ENCODE measurements at regions not wholly inside any gene's neighbourhood (a gene's known extent, or its start where the extent isn't known, plus 50 kb on each side); places are given as distances from the start of the nearest gene placed in this dataset.
"Not testable (repeated sequence)": the region's sequence is repeated elsewhere in the genome, so short reads cannot be mapped to it uniquely, and the experiment has no call there.

- DNase-seq (ENCODE audit: low read depth in 2 of 2), result no peak
Measured at GRCh38 chr13:64709079-64709478, 2521.1 kb downstream of the PCDH9 start.

- DNase-seq (ENCODE audit: low read depth in 2 of 2), result no peak
Measured at GRCh38 chr13:64704121-64704649, 2526.0 kb downstream of the PCDH9 start.

GRCh38 chr13:64697226-64697625 is 2532.9 kb downstream of the PCDH9 start:
- peak in 1 of 2 donors; percentile 67 for DNase-seq (ENCODE audit: low read depth in 2 of 2)

DNA sequence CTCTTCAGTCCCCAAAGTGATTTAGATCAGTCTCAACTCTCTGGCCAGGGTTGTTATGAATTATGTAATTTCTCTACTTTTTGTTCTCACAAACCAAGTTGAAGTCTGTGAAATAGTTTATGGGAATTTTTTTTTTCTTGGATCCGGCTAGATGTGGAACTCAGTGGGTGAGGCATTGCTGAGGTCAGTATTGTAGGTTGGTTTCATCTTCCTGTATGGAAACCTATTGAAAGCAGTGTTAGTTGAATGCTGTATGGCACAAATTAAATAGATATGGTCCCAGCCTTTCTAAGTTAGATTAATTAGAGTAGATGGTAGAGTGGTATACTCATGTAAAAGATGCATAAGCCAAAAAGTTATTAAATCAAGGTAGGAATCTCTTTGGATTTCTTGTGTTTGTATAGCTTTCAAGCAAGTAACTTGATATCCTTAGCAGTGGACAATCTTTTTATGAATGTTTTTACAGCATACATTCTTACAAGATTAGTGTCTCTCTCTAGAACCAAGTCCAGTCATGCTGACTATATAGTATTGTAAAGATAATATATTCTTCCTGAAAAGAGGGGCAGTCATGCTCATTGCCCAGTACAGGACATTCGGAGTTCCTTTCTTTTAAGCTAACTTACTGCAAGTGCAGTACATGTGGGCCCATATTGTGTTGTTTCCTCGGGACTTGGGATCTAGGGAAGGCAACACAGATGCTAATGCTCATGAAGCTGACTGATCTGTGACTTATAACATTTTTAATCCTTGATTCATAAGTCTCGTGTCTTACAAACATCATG is 2541.1 kb downstream of the PCDH9 start:
- no peak for DNase-seq (ENCODE audit: low read depth in 2 of 2)

GRCh38 chr13:64686536-64686935 is 2543.6 kb downstream of the PCDH9 start:
- DNase-seq (ENCODE audit: low read depth in 2 of 2), result not testable (repeated sequence)

DNA sequence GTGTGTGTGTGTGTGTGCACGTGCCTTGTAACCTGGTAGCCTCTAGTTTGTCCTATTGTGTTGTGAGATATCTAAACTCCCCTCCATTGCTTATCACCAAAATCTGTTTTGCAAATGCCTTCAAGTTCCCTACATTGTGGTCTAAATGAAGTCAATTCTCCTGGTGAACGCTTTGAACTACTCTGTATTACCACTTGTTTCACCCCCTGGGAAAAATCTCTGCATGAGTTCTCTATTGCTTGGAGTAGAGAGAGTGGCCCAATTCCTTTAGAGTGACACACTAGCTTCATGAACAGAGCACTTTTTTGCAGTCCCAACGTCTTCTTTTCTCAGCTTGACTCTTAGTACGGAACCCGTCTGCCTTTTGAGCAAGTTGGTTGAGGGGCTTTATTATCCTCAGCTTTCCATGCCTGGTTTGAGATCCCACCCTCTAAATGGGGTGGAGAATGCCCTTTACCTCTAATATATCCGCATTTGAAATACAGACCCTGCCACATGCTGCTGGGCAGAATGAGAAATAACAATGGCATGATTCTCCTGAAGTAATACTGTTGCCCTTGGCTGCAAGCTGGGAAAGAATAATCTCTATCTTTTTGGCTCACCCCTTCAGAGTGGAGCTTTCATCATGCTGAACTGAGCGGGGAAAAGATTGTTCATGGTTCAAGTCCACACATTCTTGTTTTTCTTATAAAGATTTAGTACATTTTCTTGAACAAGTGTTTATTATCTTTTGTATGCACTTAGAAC is 2545.3 kb downstream of the PCDH9 start:
- DNase-seq (ENCODE audit: low read depth in 2 of 2), result no peak

- no peak for DNase-seq (ENCODE audit: low read depth in 2 of 2)
Measured at GRCh38 chr13:64684108-64684507, 2546.0 kb downstream of the PCDH9 start.

- no peak for DNase-seq (ENCODE audit: low read depth in 2 of 2)
Measured at GRCh38 chr13:64680739-64681138, 2549.4 kb downstream of the PCDH9 start.

DNA sequence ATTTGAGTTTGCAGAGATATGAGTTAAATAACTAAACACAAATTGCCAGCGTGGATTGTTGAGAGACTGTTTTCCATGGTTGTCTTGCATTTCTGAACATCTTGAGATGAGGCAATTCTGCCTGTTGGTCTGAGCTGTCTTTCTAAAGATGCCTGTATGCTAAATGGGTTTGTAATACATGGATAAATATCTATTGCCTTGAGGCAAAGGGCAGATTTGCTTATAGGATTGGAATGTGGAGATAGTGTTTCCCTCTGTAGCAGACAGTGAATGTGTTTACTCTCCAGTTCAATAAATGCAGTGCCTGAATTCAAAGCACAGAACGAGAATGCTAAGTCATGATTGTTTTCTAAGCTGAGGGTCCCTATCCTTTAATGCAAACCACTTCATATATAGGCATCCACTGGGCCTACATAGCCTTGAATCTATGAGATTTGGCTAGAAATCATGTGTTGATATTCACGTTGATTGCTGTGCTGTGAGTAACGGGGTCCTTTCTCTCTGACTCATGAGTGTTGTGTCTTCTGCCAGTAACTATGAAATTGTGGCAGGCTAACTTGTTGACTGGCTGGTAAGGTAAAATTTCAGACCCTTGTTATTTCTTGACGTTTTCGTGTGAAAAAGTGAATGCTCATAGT is 2554.8 kb downstream of the PCDH9 start:
- peak in 1 of 2 donors; percentile 1 for DNase-seq (ENCODE audit: low read depth in 2 of 2)

GRCh38 chr13:64674126-64674525 is 2556.0 kb downstream of the PCDH9 start:
- DNase-seq (ENCODE audit: low read depth in 2 of 2), result no peak

- no peak for DNase-seq (ENCODE audit: low read depth in 2 of 2)
Measured at GRCh38 chr13:64672751-64673150, 2557.4 kb downstream of the PCDH9 start.

DNA sequence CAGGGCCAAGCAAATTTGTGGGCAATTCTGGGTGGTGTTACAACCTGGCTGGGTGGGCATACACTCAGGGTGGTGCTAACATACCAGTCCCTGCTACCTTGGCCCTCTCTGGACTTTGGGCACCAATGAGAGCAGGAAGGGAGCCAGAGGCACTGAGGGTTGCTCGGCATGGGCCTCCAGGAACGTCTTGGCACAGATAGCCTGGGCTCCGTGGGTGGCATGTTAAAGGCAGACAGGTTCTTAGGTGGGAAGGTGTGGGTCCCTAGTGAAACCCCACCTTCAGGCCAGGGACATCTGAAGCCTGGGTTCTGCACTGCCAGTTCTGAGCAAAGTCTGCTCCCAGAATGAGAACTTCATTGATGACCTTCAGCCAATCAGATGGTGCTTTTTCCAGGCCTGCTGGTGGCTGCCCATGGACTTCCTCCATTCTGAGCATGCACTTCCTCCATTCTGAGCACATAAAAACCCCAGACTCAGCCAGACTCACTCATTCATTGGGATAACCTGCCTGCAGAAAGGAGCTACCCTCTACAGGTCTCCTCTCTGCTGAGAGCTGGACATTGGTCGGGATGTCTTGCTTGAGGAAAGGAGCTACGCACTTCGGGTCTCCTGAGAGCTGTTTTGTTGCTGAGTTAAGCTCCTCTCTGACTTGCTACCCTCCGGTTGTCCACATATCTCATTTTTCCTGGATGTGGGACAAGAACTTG is 2567.1 kb downstream of the PCDH9 start:
- DNase-seq (ENCODE audit: low read depth in 2 of 2), result no peak

DNA sequence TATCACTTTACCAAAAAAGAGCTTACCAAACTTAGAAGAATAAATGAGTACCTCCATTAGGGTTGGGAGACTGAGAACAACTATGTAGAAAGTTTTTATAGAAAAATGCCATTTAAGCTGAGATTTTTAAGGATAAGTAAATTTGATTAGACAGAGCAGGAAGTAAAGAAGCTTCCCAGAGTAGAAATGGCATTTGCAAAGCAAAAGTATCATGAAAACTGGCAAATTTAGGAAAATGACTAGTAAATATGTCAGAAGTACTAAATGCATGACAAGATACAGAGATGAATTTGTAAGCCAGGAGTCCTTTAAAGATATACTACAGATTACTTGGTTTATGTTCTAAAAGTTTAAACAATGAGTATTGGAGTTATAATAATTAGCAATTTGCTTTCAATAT is 2581.8 kb downstream of the PCDH9 start:
- DNase-seq (ENCODE audit: low read depth in 2 of 2), result no peak

- DNase-seq (ENCODE audit: low read depth in 2 of 2), result no peak
Measured at GRCh38 chr13:64643066-64643465, 2587.1 kb downstream of the PCDH9 start.

DNA sequence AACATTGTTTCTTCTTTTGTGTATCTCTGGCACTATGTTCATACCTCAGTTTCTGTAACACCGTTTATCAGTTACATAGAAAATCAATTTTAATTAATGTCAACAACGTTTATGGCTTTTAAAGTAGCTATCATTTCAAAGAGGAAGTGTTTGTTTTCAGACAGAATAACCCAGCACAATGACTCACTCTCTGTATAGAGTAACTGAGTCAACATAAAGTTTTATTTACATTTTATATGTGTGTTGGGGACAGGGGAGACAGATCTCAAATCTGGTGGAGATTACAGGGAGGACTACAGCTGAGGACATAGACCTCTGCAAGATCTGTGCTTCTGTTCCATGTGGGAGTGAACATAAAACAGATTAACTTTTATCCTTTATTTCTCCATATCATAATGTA is 2590.1 kb downstream of the PCDH9 start:
- peak in 1 of 2 donors; percentile 2 for DNase-seq (ENCODE audit: low read depth in 2 of 2)

DNA sequence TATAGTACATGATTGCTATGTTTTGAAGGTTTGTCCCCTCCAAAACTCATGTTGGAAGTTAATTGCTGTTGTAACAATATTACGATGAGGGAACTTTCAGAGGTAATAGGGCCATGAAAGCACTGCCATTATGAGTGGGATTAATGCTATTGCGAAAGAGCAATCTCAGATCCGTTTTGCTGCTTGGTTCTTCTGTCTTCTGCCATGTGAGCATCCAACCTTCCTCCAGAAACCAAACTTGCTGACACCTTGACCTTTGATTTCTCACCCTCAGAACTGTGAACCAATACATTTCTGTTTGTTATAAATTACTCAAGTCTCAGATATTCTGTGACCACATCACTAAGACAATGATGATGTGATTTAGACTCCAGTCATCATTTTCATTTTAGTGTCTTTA is 2590.9 kb downstream of the PCDH9 start:
- no peak for DNase-seq (ENCODE audit: low read depth in 2 of 2)

- no peak for DNase-seq (ENCODE audit: low read depth in 2 of 2)
Measured at GRCh38 chr13:64633948-64634347, 2596.2 kb downstream of the PCDH9 start.

DNA sequence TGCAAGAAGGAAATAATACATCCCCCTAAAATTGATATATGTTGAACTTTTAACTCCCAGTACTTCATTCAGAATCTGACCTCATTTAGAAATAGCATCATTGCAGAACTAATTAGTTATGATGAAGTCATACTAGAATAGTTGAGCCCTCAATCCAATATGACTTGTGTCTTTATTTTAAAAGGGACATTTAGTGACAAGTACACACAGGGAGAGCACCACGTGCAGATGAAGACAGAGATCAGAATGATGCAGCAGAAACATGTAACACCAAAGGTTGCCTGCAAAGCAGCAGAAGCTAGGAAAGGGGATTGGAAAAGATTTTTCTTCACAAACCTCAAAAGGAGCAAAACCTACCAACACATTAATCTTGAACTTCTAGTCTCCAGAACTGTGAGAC is 2602.5 kb downstream of the PCDH9 start:
- DNase-seq (ENCODE audit: low read depth in 2 of 2), result no peak

DNA sequence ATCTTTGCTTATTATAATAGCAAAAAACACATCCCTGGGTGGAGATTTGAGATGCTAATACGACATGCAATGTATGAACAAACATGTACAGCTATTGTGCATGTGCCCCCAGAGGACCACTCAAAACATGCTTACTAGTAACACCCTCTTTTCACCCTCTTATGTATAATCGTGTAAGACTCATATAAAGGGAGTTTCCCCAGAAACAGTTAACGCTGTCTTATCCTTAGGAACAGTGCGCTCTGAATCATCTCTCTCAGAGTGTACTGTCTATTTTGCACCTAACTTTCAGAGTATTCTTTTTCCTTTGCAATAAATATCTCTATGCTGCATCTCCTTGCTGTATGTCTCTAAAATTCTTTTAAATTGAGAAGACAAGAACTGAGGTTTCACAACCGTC is 2604.0 kb downstream of the PCDH9 start:
- no peak for DNase-seq (ENCODE audit: low read depth in 2 of 2)

DNA sequence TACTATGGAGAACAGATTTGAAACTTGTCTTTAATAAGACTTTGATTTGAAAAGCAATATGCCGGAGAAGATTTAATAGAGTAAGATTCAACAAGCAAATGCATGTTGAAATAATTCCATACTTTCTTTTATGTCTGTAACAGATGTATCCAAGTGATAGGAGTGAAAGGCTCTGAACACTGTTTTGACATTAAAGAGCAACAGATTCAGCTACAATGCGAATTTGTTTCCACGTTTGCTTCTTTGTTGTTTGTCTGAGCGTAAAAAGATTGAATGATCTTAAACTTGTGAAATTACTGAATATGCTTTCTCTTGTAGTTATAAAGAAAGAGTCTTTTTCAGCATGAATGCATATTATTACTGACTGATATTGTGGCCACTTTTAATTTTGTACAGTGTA is 2612.9 kb downstream of the PCDH9 start:
- no peak for DNase-seq (ENCODE audit: low read depth in 2 of 2)

- no peak for DNase-seq (ENCODE audit: low read depth in 2 of 2)
Measured at GRCh38 chr13:64591971-64592370, 2638.2 kb downstream of the PCDH9 start.

DNA sequence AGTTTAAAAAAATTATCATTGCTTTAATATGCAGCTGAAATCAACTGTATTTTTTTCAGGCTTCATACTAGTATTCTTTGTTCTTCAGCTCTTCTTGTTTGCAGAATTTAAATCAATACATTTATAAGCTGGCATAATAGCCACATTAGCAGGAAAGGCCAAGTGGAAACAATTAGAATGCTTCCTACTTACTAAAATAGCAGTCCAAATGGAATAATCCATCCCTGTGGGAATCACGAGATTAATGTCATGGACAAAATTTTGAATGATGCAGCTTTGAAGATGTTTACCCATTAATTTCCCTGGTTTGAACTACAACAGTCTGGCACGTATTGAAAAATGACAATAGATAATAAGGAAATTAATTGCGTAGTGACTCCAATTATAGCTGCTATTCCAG is 2650.8 kb downstream of the PCDH9 start:
- DNase-seq (ENCODE audit: low read depth in 2 of 2), result peak in 1 of 2 donors; percentile 70
